Fibroblast of gingiva (primary cell): ENCODE measurements at regions not wholly inside any gene's neighbourhood (a gene's known extent, or its start where the extent isn't known, plus 50 kb on each side); places are given as distances from the start of the nearest gene placed in this dataset.
"Not testable (repeated sequence)": the region's sequence is repeated elsewhere in the genome, so short reads cannot be mapped to it uniquely, and the experiment has no call there.

Source experiments
- DNase-seq: peaks from one replicate; pipeline ENCODE4 v3.0.0-alpha.2; 2011; ENCODE audit warnings: low read depth

DNA sequence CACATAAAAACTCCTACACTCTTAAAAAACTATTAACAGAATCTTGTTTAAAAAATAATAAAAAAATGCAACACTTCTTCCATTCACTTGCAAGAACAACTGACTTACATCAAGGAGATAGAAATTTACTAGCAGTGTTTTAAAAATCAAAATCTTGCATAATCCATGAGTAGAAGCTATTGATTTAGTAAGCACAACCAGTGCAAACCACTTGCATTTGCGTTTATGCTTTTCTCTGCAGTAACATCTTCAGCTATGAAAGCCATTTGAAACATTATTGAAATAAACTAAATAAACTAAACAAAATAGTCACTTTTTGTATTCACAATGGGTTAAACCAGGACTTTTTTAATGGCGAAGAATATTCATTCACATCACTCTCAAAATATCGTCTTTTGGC lies 389.2 kb upstream of the EMCN start:
- DNase-seq: no peak

DNA sequence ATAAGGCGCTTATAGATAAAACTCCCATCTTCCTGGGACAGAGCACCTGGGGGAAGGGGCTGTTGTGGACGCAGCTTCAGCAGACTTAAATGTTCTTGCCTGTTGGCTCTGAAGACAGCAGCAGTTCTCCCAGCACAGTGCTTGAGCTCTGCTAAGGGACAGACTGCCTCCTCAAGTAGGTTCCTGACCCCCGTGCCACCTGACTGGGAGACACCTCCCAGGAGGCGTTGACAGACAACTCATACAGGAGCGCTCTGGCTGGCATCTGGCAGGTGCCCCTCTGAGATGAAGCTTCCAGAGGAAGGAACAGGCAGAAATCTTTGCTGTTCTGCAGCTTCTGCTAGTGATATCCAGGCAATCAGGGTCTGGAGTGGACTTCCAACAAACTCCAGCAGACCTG lies 383.1 kb upstream of the EMCN start:
- not testable (repeated sequence) for DNase-seq

DNA sequence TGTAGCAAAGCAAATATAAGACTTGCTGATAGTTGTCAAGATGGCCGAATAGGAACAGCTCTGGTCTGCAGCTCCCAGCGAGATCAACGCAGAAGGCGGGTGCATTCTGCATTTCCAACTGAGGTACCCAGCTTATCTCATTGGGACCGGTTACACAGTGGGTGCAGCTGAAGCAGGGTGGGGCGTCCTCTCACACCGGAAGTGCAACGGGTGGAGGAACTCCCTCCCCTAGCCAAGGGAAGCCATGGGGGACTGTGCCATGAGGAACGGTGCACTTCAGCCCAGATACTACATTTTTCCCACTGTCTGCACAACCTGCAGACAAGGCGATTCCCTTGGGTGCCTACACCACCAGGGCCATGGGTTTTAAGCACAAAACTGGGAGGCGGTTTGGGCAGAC lies 382.3 kb upstream of the EMCN start:
- no peak for DNase-seq

DNA sequence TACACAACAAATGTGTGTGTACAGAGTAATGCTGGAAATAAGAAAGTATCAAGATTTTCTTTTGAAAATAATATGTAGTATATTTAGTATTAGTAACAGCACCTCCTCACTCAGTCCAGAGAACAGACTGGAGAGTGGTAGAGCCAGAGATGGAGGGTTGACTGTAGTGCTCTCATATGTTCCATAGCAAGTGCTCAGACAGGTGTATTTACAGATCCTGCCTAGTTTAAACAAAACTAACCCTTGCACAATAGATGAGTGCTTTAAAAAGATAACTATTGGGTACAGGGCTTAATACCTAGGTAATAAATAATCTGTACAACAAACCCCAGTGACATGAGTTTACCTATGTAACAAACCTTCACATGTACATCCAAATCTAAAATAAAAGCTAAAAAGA lies 381.0 kb upstream of the EMCN start:
- DNase-seq: no peak

DNA sequence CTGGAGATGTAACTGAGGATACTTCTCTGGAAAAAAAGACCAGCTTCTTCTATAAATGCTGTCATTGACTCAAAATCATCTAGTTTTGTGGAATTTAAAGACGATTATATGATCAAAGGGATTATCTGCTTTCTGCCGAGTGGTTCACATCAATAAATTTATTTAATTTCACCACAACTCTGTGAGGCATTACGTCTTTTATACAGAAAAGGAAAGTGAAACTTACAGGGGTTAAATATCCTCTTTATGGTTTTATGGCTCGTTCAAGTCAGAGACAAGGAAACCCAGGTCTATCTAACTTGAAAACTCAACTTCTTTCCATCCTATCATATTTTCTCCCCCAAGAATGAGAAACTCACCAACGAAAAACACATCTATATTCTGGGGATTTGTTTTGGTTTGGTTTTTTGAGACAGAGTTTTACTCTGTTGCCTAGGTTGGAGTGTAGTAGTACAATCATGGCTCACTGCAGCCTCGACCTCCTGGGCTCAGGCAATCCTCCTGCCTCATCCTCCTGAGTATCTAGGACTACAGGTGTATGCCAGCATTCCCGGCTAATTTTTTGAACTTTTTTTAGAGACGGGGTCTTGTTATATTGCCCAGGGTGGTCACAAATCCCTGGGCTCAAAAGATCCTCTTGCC lies 377.9 kb upstream of the EMCN start:
- DNase-seq: peak; percentile 3

DNA sequence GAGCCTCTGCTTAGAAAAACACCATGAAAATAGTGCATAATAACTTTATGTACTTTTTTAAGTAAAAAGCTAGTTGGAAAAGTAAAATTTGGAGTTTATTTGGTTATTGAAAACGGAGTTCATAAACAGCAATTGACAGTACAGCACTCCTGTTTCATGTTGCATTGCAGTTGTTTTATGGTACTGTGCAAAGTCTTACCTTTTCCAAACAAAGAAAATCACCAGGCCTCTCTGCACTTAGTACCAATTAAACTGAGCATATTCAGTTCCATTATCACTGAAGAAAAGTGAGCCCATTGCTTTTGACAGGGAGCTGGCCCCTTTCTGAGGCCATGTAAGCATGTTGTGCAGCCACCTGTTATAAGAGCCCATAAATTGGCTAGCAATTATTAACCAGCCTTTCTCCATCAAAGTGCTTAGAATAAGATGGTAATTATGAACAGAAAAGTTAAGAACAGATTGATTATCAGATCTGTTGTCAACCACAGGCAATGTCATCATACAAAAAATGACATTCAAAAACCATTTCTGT lies 376.6 kb upstream of the EMCN start:
- no peak for DNase-seq

DNA sequence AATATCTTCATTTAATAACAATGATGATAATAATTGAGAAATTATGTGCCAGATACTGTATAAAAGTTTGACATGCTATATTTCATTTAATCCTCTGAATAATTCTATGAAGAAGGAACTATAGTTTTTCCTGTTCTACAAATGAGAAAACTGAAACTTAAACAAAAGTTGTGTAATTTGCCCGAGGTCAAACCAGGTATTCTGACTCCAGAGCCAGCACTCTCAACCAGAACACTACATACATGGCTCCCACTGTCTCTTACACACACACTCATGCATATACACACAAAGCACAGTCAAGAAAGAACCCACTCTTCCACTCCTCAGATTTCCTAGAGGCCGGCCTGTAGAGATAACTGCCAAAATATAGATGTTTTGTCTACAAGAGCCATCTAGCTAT lies 374.0 kb upstream of the EMCN start:
- no peak for DNase-seq

DNA sequence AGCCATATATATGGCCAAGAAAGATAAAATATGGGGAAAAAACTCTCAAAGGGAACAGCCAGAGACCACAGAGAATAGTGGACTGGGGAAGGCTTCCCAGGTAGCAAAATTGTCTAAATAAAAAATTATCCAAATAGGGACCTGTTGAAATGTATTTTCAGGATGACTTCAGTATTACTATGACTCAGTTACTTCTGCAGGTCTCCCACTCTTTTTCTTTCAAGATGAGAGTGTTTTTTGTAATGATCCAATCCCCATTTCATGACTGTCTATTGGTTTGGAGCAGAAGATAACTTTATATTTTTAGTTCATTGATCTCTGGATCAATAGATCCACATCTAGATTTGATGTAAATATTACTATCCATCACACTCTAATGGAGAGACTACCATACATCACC lies 372.1 kb upstream of the EMCN start:
- DNase-seq: no peak

DNA sequence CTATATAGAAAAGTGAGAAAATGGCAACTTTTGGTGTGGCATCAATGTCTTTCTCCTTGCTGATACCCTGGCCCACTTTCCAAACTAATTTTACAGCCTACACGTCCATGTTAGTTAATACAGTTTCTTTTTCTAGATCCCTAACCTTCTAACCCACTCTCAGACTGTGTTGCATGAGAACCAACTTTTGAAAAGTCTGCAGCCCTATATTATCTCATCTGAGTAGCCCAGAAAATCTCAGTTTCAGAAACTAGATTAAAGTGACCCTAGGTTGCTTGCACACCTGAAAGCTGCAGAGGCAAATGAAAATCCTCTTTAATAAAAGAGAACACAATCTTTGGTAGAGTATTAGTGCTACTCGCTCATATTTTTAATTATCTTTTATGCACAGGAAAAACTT lies 371.6 kb upstream of the EMCN start:
- DNase-seq: no peak

DNA sequence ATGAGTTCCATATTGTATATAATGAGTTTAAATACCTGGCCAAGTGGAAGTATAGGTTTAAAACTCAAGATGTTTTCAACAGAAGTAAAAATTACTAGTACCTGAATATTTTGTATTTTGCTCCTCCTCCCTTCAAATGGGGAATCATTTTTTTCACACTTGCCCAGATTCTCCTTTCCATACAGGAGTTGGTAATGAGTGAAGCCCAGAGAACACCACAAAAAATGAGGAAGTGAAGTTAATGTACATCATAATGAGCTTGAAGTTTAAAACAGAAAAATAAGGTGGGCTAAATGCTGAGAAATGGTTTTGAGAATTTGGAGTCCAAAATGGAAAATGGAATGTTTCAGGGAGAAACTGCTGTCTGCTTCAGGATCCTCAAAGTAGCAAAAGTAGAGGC lies 364.8 kb upstream of the EMCN start:
- no peak for DNase-seq

DNA sequence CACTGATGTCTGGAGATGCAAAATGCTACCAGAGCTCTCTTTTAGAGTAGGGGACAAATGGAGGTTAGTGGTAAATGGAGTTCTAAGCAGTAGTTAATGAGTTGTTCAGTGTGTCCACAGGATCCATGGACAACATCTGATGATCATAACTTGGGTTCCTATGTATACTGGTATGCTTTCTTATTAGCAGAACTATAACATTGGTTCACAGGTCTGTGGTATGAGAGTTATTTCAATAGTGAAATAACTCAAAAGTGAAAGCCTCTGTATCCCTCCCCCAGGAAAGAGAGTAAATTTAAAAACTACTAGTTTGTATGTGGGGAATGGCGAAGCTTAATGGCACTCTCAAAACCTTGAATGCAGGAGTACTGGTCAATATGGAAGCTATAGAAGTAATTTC lies 363.5 kb upstream of the EMCN start:
- no peak for DNase-seq

GRCh38 chr4:100880011-100880410 lies 362.2 kb upstream of the EMCN start:
- DNase-seq: no peak

DNA sequence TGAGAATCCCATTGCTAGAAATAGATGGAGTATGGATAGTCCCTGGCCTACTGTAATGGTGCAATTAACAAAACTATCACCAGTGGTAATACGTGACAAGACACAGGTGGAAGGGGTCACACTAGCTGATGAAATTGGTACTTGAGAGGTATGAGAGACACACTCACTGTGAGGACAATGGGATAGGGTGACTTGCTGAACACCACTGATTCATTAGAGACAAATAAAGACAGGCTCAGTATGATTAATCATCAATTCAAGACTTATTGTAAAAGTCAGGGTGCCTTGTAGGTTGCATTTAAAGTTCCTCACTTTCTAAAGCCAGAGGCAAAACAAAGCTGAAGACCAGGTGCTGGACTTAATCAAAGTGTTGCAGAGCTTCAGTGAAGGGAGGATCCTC lies 361.6 kb upstream of the EMCN start:
- DNase-seq: no peak

GRCh38 chr4:100876546-100876945 lies 358.7 kb upstream of the EMCN start:
- DNase-seq: no peak

DNA sequence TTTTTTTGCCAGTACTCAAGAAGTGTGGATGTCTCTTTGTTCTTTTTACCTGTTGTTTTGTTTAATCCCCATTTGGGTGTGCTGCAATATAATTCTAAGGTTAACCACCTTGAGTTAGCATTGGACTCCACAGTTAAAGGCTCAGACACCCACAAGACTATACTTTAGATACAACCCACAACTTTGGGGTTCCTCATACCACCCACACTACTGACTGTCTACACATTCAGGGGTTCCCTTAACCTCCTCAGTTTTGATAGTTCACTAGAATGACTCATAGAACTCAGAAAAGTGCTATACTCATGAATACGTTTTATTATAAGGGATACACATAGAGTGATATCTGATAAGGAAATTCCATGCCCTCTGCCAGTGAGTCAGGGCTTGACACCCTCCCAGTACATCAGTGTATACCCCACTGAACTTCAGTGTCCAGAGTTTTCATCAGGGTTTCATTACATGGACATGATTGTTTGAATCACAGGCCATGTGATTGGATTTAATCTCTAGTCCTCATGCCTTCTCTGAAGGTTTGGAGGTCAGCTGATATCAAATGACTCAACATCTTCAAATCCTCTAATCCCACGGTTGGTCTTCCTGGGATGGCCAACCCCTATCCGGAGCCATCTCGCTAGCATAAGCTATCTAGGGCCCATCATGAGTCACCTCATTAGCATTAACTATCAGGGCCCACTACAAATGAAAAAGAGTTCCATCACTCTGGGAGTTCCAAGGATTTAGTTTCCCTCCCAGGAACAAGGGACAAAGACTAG lies 357.7 kb upstream of the EMCN start:
- no peak for DNase-seq

DNA sequence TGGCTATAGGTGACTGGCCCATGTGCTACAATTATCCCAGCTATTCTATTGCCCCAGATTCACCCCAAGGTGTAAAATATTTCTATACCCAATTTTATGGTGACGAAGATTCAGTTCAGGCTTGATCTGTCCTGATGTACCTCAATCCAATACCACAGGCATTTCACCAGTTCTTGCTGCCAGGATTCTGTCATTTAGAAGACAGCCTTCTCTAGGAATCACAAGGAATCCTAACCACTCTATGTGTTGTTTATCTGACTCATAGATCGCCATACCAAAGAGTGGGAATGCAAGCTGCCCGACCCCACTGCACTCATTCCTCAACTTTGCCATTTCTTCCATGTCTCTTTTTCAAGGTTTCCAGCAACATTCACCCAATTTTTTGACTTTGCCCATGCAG lies 355.0 kb upstream of the EMCN start:
- DNase-seq: no peak

GRCh38 chr4:100870940-100871772 lies 353.3 kb upstream of the EMCN start:
- no peak for DNase-seq

- no peak for DNase-seq
Measured at GRCh38 chr4:100869276-100869675, 351.5 kb upstream of the EMCN start.

GRCh38 chr4:100868281-100868680 lies 350.5 kb upstream of the EMCN start:
- not testable (repeated sequence) for DNase-seq

DNA sequence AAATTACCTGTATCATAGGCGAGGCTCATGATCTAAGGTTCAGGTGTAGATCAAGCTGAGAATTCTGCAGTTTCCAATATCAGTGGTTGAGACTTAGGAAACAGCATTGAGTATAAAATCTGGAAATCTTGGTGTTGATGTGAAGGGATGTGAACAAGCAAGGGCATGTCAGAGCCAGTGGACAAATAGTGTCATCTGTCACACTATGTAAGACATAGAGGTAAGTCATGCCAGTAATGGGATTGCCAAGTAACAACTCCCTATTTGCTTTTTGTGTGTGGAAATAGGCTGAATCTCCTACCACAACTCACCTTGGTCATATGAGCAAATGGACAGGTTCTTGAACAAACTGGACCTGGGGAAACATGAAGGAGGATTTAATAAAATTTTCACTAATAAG lies 334.5 kb upstream of the EMCN start:
- no peak for DNase-seq

DNA sequence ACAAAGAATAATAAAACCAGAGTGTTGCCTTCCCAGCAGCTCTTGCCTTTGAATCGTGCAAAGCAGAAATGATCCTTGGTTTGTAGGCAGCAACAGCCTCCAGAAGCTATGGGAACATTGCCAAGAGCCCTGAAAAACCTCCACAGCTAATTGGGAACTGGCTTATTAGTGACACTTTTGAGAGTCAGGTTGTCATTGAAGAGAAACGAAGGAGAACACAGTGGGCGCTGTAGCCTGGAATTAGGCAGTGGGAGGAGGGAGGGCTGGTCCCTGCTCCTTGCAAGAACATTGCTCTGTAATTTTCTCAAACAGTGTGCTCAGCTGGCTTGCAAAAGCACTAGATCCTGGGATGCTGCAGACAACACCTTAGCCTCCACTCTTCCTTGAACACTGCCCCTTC lies 331.5 kb upstream of the EMCN start:
- no peak for DNase-seq

DNA sequence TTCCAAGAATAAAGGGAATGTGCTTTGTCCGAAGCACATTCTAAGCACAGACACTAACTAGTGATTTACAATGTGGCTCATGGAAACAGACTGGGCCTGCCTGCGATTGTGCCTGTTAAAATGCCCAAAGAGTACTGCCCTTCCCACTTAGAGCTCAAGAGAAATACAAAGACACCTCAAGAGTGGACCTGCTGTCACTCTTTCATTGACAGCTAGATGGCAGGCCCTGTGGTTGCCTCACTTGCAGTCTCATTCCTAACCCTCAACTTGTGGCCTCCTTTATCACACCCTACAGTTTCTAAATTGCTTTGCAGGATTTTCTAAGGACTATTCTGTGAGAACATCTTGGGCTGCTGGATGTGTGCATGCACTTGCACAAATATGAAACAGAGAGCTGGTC lies 331.0 kb upstream of the EMCN start:
- no peak for DNase-seq

- DNase-seq: no peak
Measured at GRCh38 chr4:100843910-100844309, 326.1 kb upstream of the EMCN start.
